ENCODE measurements at regions not wholly inside any gene's neighbourhood (a gene's known extent, or its start where the extent isn't known, plus 50 kb on each side); places are given as distances from the start of the nearest gene placed in this dataset.

- WGBS, 2 experiments (ENCODE audit: insufficient coverage in 1 of 2, insufficient read length in 1 of 2): 93% methylated on average over 1 of the region's 2 CpGs; no CpG with 5 or more reads in 1 of the 2 experiments
- H3K27me3 ChIP-seq (ENCODE audit: control insufficient read depth, insufficient read depth, low read length, poor library complexity, severe bottlenecking): no peaks in the 10 kb centered on the region
- no peak overlapping the region for H3K9ac ChIP-seq (ENCODE audit: extremely low read depth, low read length, poor library complexity, severe bottlenecking)
- H3K36me3 Mint-ChIP-seq (ENCODE audit: low read depth): no peaks in the 10 kb centered on the region
- DNase-seq: no peak
- no peaks in the 10 kb centered on the region for H3K4me1 Mint-ChIP-seq
- H3K9me3 ChIP-seq (ENCODE audit: control insufficient read depth, low read length): no peaks in the 10 kb centered on the region
- H3K4me3 ChIP-seq (ENCODE audit: low read length): no peak overlapping the region
- H3K4me3 Mint-ChIP-seq: no peak overlapping the region
- H3K27ac Mint-ChIP-seq: no peak overlapping the region
- H3K27ac ChIP-seq (ENCODE audit: low read depth, low read length): no peak overlapping the region
- H3K27me3 Mint-ChIP-seq (ENCODE audit: insufficient read depth): peaks cover 2% of the 10 kb centered on the region
- TF ChIP-seq CTCF (conservative IDR thresholded peaks at IDR 0.05): no peak
- H3K36me3 ChIP-seq (ENCODE audit: control insufficient read depth, insufficient read depth, low read length): no peaks in the 10 kb centered on the region
- H3K4me1 ChIP-seq (ENCODE audit: control insufficient read depth, insufficient read depth, low read length): no peaks in the 10 kb centered on the region
- H3K9me3 Mint-ChIP-seq: no peaks in the 10 kb centered on the region
Observed at GRCh38 chr11:129576652-129577051, 201.0 kb downstream of the BARX2 start.

- Histone ChIP-seq H3K27me3 (ENCODE audit: control insufficient read depth, insufficient read depth, low read length, poor library complexity, severe bottlenecking) (no peaks in the 10 kb centered on the region), H3K36me3 (ENCODE audit: control insufficient read depth, insufficient read depth, low read length) (no peaks in the 10 kb centered on the region), H3K9ac (ENCODE audit: extremely low read depth, low read length, poor library complexity, severe bottlenecking) (no peak overlapping the region), H3K27ac (ENCODE audit: low read depth, low read length) (no peak overlapping the region), H3K9me3 (ENCODE audit: control insufficient read depth, low read length) (no peaks in the 10 kb centered on the region), H3K4me3 (ENCODE audit: low read length) (no peak overlapping the region), H3K4me1 (ENCODE audit: control insufficient read depth, insufficient read depth, low read length) (no peaks in the 10 kb centered on the region)
- no peak overlapping the region for H3K4me3 Mint-ChIP-seq
- H3K27ac Mint-ChIP-seq: no peak overlapping the region
- H3K27me3 Mint-ChIP-seq (ENCODE audit: insufficient read depth): peaks cover 2% of the 10 kb centered on the region
- DNase-seq: no peak
- H3K36me3 Mint-ChIP-seq (ENCODE audit: low read depth): no peaks in the 10 kb centered on the region
- H3K4me1 Mint-ChIP-seq: no peaks in the 10 kb centered on the region
- no peak for TF ChIP-seq CTCF (conservative IDR thresholded peaks at IDR 0.05)
- H3K9me3 Mint-ChIP-seq: no peaks in the 10 kb centered on the region
- WGBS, 2 experiments (ENCODE audit: insufficient coverage in 1 of 2, insufficient read length in 1 of 2): 93 to 100% methylated on average over 3 to 4 of the region's 4 CpGs
Observed at GRCh38 chr11:129578006-129578405, 202.4 kb downstream of the BARX2 start.

GRCh38 chr11:129580278-129580677, 204.6 kb downstream of the BARX2 start:
- 91 to 100% methylated on average over 2 to 10 of the region's 10 CpGs for WGBS, 2 experiments (ENCODE audit: insufficient coverage in 1 of 2, insufficient read length in 1 of 2)
- no peak for TF ChIP-seq CTCF (conservative IDR thresholded peaks at IDR 0.05)
- no peak overlapping the region for H3K27ac Mint-ChIP-seq
- no peaks in the 10 kb centered on the region for H3K9me3 ChIP-seq (ENCODE audit: control insufficient read depth, low read length)
- no peaks in the 10 kb centered on the region for H3K27me3 Mint-ChIP-seq (ENCODE audit: insufficient read depth)
- no peaks in the 10 kb centered on the region for H3K27me3 ChIP-seq (ENCODE audit: control insufficient read depth, insufficient read depth, low read length, poor library complexity, severe bottlenecking)
- H3K36me3 ChIP-seq (ENCODE audit: control insufficient read depth, insufficient read depth, low read length): no peaks in the 10 kb centered on the region
- H3K4me1 ChIP-seq (ENCODE audit: control insufficient read depth, insufficient read depth, low read length): no peaks in the 10 kb centered on the region
- H3K4me3 Mint-ChIP-seq: no peak overlapping the region
- H3K36me3 Mint-ChIP-seq (ENCODE audit: low read depth): no peaks in the 10 kb centered on the region
- no peaks in the 10 kb centered on the region for H3K4me1 Mint-ChIP-seq
- H3K9ac ChIP-seq (ENCODE audit: extremely low read depth, low read length, poor library complexity, severe bottlenecking): no peak overlapping the region
- DNase-seq: no peak
- no peak overlapping the region for H3K4me3 ChIP-seq (ENCODE audit: low read length)
- H3K27ac ChIP-seq (ENCODE audit: low read depth, low read length): no peak overlapping the region
- H3K9me3 Mint-ChIP-seq: no peaks in the 10 kb centered on the region

All from endodermal cell (in vitro differentiated cells).